Parathyroid adenoma (tissue), 2 donors: ENCODE measurements at regions not wholly inside any gene's neighbourhood (a gene's known extent, or its start where the extent isn't known, plus 50 kb on each side); places are given as distances from the start of the nearest gene placed in this dataset.

Experiments used
- H2AFZ ChIP-seq: fragments of 300-600 bp; sonication (generic); one replicate; pipeline ENCODE4 v1.7.0; 2017; ENCODE audit warnings: antibody characterized with exemption, mild to moderate bottlenecking
- H3K27ac ChIP-seq: fragments of 300-600 bp; sonication (generic); one replicate; pipeline ENCODE4 v1.7.0; 2017
- H3K27me3 ChIP-seq: fragments of 300-600 bp; sonication (generic); one replicate; pipeline ENCODE4 v1.7.0; 2017; ENCODE audit warnings: low read length; ENCODE audit not compliant: control insufficient read depth, insufficient read depth
- H3K36me3 ChIP-seq: fragments of 300-600 bp; sonication (generic); one replicate; pipeline ENCODE4 v1.7.0; 2017; ENCODE audit warnings: low read length; ENCODE audit not compliant: control insufficient read depth, insufficient read depth
- H3K4me1 ChIP-seq: fragments of 300-600 bp; sonication (generic); one replicate; pipeline ENCODE4 v1.7.0; 2017; ENCODE audit warnings: control low read depth
- H3K4me2 ChIP-seq: fragments of 300-600 bp; sonication (generic); one replicate; pipeline ENCODE4 v1.7.0; 2017; ENCODE audit warnings: low read length
- H3K4me3 ChIP-seq: fragments of 300-600 bp; sonication (generic); one replicate; pipeline ENCODE4 v1.7.0; 2017; ENCODE audit warnings: low read depth, low read length
- H3K79me2 ChIP-seq: fragments of 300-600 bp; sonication (generic); one replicate; pipeline ENCODE4 v1.7.0; 2017; ENCODE audit warnings: control low read depth
- H3K9ac ChIP-seq: fragments of 300-600 bp; sonication (generic); one replicate; pipeline ENCODE4 v1.7.0; 2017; ENCODE audit warnings: mild to moderate bottlenecking
- H3K9me3 ChIP-seq: fragments of 300-600 bp; sonication (generic); one replicate; pipeline ENCODE4 v1.7.0; 2017; ENCODE audit warnings: low read length; ENCODE audit not compliant: control insufficient read depth
- TF ChIP-seq, protein P1 (sequence below): fragments of 300-600 bp; sonication (generic); IDR thresholded peaks from one replicate; pipeline ENCODE4 v1.7.0; 2017; ENCODE audit warnings: antibody characterized with exemption, mild to moderate bottlenecking
- donor health status: primary hyperparathyroidism.

DNA sequence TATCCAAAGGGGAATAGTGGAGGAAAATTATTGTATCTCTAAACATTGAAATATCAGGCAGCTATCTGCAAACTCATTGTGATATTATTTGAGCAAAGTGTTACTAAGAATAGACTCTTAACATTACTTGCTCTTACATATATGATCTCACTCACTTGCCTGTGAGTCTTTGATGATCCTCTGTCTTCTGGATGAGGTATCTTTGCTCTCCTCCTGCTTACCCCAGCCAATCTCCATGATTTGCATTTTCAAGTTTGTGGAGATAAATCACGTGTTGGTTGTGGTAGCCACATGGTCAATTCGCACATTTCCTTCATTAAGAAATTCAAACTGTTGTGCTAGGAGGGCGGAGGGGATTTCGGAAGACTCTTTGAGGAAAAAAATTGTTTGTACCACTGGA, 169.9 kb upstream of the S100G start:
- no peak overlapping the region for H3K4me2 ChIP-seq
- no peaks in the 10 kb centered on the region for H3K9me3 ChIP-seq
- TF ChIP-seq, protein P1, sequence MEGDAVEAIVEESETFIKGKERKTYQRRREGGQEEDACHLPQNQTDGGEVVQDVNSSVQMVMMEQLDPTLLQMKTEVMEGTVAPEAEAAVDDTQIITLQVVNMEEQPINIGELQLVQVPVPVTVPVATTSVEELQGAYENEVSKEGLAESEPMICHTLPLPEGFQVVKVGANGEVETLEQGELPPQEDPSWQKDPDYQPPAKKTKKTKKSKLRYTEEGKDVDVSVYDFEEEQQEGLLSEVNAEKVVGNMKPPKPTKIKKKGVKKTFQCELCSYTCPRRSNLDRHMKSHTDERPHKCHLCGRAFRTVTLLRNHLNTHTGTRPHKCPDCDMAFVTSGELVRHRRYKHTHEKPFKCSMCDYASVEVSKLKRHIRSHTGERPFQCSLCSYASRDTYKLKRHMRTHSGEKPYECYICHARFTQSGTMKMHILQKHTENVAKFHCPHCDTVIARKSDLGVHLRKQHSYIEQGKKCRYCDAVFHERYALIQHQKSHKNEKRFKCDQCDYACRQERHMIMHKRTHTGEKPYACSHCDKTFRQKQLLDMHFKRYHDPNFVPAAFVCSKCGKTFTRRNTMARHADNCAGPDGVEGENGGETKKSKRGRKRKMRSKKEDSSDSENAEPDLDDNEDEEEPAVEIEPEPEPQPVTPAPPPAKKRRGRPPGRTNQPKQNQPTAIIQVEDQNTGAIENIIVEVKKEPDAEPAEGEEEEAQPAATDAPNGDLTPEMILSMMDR, result no peak

DNA sequence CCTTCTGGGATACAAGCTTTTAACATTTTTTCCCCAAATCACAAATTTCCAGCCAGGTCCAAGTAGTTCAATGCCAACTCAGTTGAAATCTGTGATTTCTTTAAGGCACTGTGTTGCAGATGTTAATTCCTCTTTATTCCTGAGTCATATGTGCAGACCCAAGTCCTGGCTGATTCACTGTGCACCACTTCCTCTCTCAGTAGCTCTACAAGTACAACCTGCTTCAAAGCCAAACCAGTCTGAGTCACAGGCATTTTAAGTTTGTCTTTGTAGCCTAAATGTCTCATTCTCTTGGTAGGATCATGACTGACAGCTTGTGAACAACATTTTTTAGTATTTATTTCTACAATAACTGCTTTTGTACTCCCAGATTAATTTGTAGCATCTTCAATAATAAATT, 165.6 kb upstream of the S100G start:
- no peaks in the 10 kb centered on the region for H3K36me3 ChIP-seq
- H3K79me2 ChIP-seq, result no peaks in the 10 kb centered on the region
- TF ChIP-seq, protein P1, result no peak
- H3K9me3 ChIP-seq, result no peaks in the 10 kb centered on the region
- no peak overlapping the region for H3K4me3 ChIP-seq
- no peak overlapping the region for H3K27ac ChIP-seq
- no peak overlapping the region for H2AFZ ChIP-seq
- no peak overlapping the region for H3K9ac ChIP-seq
- H3K27me3 ChIP-seq, result no peaks in the 10 kb centered on the region
- no peak overlapping the region for H3K4me2 ChIP-seq
- peaks cover 2% of the 10 kb centered on the region for H3K4me1 ChIP-seq

More for the DNA sequence above, 169.9 kb upstream of the S100G start:
- H2AFZ ChIP-seq, result no peak overlapping the region
- no peak overlapping the region for H3K4me3 ChIP-seq
- no peaks in the 10 kb centered on the region for H3K36me3 ChIP-seq
- no peak overlapping the region for H3K27ac ChIP-seq
- H3K79me2 ChIP-seq, result no peaks in the 10 kb centered on the region
- H3K4me1 ChIP-seq, result peaks cover 2% of the 10 kb centered on the region
- no peak overlapping the region for H3K9ac ChIP-seq
- H3K27me3 ChIP-seq, result no peaks in the 10 kb centered on the region

DNA sequence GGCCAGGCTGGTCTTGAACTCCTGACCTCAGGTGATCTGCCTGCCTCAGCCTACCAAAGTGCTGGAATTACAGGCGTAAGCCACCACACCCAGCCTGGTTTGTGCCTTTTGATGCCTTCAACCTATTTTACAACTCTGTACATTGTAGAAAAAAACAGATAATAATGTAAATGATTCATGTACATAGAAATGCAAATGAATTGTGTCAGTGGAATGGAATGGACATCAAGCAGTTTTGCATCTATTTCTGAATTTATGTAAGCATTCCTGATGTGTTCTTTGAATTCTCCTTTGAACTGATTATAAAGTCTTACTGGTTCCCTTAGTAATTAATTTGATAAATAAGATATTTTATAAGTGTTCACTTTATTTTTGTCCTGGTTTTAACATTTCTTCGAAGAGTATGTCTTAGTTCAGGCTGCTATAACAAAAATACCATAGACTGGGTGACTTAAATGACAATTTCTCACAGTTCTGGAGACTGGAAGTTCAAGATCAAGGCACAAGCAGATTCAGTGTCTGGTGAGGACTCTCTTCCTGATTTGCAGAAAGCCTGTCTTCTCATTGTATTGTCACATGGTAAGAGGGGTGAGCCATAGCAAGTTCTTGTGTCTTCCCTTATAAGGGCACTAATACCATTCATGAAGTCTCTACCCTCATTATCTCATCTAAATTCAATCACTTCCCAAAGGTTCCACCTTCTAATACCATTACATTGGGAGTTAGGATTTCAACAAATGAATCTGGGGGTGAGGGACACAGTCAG, 162.2 kb upstream of the S100G start:
- Histone ChIP-seq H2AFZ (no peak overlapping the region), H3K27ac (no peak overlapping the region), H3K36me3 (no peaks in the 10 kb centered on the region), H3K4me1 (no peaks in the 10 kb centered on the region), H3K9ac (no peak overlapping the region), H3K27me3 (no peaks in the 10 kb centered on the region), H3K79me2 (no peaks in the 10 kb centered on the region), H3K4me3 (no peak overlapping the region), H3K9me3 (no peaks in the 10 kb centered on the region), H3K4me2 (no peak overlapping the region)
- TF ChIP-seq, protein P1, result no peak

DNA sequence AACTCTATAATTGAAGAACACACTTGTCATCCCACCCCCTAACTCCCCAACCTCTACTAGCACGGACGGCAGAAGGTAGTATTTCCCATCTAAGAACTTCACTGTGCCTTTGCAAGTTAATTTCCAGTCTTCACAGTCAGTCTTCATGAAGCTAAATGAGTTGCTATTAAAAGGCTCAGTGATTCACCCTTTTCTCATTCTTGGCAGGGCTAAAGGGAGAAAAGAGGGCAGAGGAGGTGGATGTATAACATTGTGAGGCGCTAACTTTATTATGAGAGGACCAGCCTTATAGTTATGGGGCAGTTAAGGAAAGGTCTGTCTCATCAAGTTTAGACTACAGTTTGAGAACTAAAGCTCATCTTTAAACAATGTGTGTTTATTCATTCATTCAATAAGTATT, 161.0 kb upstream of the S100G start:
- no peaks in the 10 kb centered on the region for H3K4me1 ChIP-seq
- no peaks in the 10 kb centered on the region for H3K36me3 ChIP-seq
- H3K79me2 ChIP-seq, result no peaks in the 10 kb centered on the region
- no peak overlapping the region for H3K9ac ChIP-seq
- no peaks in the 10 kb centered on the region for H3K27me3 ChIP-seq
- H2AFZ ChIP-seq, result no peak overlapping the region
- no peak overlapping the region for H3K27ac ChIP-seq
- H3K9me3 ChIP-seq, result no peaks in the 10 kb centered on the region
- no peak overlapping the region for H3K4me3 ChIP-seq
- H3K4me2 ChIP-seq, result no peak overlapping the region
- TF ChIP-seq, protein P1, result no peak

DNA sequence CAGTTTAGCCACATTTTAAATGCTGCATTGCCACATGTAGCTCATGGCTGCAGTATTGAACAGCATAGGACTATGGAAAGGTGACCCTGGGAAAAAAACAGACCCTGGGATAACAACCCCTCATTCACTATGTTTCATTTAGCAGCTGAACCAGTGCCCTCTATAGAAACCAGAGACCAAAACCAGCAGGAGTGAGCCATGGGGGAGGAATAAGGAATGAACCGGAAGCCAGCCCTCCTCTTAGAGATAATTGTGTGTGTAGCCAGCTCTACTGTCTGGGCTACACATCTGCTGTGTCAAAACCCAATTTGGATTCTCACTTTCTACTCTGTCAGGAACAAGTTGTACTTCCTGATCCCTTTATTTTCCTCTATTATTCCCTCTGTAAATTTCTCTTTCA, 158.5 kb upstream of the S100G start:
- Histone ChIP-seq H3K27ac (no peak overlapping the region), H3K9me3 (no peaks in the 10 kb centered on the region), H3K4me1 (no peaks in the 10 kb centered on the region), H3K4me2 (no peak overlapping the region), H3K4me3 (no peak overlapping the region), H3K27me3 (no peaks in the 10 kb centered on the region), H3K36me3 (no peaks in the 10 kb centered on the region), H3K79me2 (no peaks in the 10 kb centered on the region), H2AFZ (no peak overlapping the region), H3K9ac (no peak overlapping the region)
- TF ChIP-seq, protein P1, result no peak
